C4-2B (cell line): ENCODE measurements at regions not wholly inside any gene's neighbourhood (a gene's known extent, or its start where the extent isn't known, plus 50 kb on each side); places are given as distances from the start of the nearest gene placed in this dataset.

Experiments used
- ZFX ChIP-seq: fragments of 450-650 bp; IDR thresholded peaks from 2 replicates; pipeline ENCODE4 v1.6.1; 2017
- TF ChIP-seq, protein P1 (sequence below): fragments of 450-650 bp; conservative IDR thresholded peaks from 2 replicates; pipeline ENCODE4 v1.5.1; 2017; ENCODE audit warnings: mild to moderate bottlenecking

DNA sequence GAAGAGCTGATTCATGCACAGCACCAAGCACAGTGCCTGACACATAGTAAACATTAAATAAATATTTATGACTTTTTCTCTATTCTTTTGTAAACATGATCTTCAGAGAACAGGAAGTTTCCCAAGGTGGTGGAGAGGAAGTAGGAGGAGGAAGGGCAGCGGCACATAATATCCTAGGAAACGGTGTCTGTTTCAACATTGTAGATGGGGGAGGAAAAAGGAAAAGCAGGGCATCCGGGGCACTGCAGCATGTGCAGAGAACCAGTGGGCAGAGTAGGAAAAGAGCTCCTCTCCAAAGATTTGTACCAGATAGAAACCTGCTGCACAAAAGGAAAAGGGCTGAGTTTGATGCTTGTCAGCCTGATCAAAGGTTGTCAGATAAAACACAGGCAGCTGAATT, 421.7 kb upstream of the ZNF462 start:
- TF ChIP-seq, protein P1, sequence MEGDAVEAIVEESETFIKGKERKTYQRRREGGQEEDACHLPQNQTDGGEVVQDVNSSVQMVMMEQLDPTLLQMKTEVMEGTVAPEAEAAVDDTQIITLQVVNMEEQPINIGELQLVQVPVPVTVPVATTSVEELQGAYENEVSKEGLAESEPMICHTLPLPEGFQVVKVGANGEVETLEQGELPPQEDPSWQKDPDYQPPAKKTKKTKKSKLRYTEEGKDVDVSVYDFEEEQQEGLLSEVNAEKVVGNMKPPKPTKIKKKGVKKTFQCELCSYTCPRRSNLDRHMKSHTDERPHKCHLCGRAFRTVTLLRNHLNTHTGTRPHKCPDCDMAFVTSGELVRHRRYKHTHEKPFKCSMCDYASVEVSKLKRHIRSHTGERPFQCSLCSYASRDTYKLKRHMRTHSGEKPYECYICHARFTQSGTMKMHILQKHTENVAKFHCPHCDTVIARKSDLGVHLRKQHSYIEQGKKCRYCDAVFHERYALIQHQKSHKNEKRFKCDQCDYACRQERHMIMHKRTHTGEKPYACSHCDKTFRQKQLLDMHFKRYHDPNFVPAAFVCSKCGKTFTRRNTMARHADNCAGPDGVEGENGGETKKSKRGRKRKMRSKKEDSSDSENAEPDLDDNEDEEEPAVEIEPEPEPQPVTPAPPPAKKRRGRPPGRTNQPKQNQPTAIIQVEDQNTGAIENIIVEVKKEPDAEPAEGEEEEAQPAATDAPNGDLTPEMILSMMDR, result no peak
- TF ChIP-seq ZFX, result no peak
